HG02885 (cell line): ENCODE measurements at regions not wholly inside any gene's neighbourhood (a gene's known extent, or its start where the extent isn't known, plus 50 kb on each side); places are given as distances from the start of the nearest gene placed in this dataset.
"Not testable (repeated sequence)": the region's sequence is repeated elsewhere in the genome, so short reads cannot be mapped to it uniquely, and the experiment has no call there.

Experiments
- ATAC-seq: cut with Tn5 transposase; IDR thresholded peaks from one replicate; pipeline ENCODE4 v1.9.1; 2021; ENCODE audit warnings: mild to moderate bottlenecking; ENCODE audit not compliant: unreplicated experiment, poor library complexity

DNA sequence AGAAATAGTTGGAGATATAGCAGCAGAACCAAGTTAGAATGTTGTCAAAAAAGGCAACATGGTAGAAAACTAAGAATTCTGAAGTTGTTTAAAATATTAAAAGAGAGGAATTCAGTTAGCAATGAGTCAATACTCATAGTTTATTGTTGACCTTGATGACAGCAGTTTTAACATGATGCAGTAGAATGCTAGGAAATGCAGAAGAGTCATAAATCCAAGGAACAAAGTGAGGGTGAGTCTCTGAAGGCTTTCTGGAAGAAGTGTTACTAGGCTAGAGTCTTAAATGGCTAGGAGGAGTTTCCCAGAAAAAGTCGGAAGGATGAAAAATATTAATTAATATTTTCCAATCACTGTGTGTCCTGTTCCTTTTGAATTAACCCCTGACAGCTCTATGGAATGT, 807.3 kb downstream of the TSN start:
- no peak for ATAC-seq

DNA sequence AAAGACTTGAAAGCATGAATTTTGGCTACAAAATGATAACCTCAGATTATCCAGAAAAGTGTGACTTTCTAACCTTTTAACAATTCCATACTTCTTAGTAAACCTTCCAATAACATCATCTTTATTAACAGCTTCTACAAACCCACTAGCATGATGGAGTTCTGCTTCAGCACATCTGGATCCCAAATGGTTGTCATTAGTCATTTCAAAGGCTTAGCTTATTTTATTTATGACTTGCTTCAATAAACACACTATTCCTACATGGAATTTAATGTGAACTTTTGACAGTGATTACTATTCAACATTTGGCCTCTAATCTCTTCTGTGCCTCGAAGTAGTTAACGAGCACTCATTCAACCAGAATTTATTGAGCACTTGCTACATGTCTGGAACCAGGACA, 808.3 kb downstream of the TSN start:
- no peak for ATAC-seq

DNA sequence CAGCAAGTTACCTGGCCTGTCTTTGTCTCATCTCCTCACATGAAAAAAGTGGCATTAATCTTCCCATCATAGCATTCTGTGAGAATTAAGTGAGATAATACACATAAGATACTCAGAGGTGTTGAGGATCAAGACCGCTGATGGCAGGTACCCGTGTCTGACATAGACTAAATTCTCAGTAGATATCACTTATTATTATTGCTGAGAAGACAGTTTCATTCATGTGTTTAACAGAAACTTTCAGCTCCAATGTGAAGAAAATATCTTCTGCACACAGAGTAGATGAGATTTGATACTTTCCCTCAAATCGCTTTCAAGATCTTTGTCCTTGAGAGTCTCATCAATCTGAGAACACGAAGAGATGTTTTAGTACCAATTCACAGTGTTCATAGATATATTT, 809.4 kb downstream of the TSN start:
- ATAC-seq: no peak

DNA sequence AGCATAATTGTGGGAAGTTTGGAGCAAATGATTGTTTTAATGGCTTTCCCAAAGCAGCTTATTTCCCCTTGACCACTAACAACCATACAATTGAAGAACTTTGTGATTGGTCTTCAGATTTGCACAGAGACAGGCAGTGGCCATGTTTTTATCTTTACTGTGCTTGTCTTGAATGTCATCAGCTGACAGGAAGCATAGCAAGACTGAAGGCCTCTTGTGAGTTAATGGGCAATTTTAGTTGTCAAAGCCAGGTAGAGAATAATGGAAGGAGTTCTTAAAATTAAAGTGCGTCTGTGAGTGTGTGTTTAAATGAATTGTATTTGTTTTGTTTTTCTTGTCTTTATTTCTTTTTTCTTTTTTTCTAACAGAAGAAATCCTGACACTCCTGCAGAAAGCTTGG, 809.9 kb downstream of the TSN start:
- ATAC-seq: no peak

DNA sequence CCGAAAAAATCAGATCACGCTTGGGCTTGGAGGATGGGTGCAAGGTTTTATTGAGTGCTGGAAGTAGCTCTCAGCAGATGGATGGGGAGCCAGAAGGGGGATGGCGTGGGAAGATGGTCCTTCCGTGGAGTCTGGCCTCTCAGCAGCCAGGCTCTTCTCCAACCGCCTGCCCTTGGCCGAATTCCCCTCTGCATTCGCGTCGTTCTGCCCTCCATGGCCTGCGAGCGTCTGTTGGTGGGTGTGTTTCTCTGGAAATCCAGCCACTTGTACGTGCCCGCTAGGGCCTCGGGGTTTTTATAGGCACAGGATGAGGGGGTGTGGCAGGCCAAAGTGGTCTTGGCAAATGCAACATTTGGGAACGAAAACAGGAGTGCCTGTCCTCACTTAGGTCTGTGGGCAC, 815.2 kb downstream of the TSN start:
- ATAC-seq: no peak

DNA sequence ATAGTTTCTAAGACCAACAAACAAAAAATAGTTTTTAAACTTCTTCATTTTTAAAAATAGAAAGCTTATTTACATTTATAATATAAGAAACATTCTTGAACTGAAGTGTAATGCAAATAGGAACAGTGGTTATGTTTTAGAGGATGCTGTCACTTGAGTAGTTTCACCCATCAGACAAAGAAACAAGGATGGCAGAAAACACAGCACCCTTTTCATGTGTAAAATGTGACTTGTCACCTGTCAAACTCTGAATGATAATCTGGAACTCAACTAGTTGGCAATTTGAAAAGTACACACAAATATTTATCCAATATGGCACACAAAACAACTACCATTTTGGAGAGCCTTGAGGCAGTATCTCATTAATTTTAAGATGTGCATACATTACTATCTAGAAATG, 816.0 kb downstream of the TSN start:
- ATAC-seq: not testable (repeated sequence)

DNA sequence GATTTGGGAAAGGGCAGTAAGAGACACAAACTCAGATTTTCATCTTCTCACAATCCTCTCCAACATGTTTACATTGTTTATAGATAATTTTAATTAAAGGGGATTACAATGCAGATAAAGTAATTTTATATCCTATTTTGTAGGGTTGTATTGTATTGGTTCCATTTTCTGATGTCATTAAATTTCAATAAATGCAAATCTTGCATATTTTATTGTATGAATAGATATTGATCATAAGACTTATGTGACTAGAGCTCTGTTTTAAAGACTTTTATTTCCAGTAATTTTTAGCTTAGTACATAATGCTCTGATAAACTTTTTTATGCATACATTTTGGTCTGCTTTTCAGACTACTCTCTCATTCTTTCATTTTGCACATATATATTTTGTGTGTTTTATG, 819.6 kb downstream of the TSN start:
- ATAC-seq: no peak

DNA sequence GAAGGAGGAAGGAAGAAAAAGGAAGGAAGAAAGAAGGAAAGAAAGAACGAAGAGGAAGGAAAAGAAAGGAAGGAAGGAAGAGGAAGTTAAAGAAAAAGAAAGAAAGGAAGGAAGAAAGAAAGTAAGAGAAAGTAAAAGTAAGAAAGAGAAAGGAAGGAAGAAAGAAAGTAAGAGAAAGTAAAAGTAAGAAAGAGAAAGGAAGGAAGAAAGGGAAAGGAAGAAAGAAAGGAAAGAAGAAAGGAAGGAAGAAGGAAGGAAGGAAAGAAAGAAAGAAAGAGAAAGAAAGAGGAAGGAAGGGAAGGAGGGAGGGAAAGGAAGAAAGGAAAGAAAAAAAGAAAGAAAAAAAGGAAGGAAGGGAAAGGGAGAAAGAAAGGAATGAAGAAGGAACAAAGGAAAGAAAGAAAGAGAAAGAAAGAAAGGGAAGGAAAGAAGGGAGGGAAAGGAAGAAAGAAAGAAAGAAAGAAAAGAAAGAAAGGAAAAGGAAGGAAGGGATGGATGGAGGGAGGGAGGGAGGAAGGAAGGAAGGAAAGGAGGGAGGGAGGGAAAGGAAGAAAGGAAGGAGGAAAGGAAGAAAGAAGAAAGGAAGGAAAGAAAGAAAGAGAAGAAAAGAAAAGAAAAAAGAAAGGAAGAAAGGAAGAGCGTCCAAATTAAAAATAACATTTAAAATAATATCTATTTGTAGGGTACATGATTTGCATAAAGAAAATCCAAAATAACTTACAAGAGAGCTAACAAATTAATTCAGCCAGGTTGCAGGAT, 827.9 kb downstream of the TSN start:
- ATAC-seq: no peak

DNA sequence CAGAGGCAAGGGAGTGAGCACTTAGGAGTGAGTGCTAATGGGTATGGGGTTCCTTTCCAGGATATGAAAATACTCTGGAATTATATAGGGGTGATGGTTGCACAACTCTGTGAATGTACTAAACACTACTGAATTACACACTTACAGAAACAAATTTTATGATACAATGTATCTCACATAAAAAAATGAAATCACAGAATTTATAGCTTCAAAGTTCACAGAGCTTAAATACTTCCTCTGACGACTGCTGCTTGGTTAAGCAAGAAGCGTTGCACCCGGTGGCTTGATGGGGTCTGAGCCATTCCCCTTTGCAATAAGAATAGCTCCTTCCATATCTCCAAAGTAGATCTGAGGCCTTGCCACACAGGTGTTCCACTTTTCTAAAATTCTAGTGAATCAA, 835.1 kb downstream of the TSN start:
- no peak for ATAC-seq

DNA sequence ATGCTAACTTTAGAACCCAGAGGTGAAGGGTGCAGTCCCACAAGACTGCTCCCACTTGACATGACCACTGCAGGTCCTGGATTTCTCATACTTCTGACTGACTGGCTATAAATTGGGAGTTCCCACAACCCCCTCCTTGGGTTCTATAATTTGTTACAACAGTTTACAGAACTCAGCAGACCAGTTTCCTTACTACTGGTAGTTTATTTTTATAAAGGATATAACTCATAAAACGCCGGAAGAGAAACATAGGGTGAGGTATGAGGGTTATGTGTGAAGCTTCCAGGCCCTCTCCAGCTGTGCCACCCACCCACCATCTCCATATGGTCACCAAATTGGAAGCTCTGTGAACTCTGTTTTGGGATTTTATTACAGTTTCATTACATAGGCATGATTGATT, 839.6 kb downstream of the TSN start:
- ATAC-seq: no peak

DNA sequence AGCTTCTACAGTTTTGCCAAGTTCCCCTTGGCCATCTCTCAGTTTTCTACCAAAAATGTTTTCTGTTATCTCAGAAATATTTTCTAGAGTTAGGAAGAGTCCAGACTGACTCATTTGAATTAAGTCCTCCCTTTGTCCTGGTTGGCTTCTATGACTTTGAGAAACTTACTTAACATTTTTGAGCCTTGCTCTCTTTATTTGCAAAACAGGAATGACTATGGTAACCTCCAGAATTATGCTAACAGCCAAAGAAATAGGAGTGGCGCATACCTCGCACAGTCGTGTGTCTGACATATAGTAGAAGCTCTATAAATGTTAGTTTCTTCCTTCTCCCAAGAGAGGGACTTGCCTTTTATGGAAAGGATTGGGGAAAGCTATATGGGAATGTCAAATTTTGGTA, 841.1 kb downstream of the TSN start:
- no peak for ATAC-seq

DNA sequence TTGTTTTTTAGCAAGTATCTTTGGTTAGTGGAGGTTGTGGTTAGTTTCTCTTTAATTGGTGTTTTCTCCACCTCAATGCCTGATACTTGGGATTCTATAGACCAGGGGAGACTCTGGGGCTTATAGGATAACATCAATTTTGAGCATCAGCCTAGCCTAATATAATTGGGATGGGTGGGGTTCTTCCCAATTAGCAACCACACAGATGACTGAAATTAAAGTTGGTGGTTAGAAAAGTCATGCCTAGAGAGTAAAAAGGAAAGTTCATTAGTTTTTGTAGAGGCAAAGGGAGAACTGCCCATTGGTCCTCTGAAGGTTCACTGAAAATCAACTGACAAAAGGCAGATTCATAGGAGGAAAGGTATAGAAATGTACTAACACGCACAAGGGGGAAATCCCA, 843.3 kb downstream of the TSN start:
- no peak for ATAC-seq

DNA sequence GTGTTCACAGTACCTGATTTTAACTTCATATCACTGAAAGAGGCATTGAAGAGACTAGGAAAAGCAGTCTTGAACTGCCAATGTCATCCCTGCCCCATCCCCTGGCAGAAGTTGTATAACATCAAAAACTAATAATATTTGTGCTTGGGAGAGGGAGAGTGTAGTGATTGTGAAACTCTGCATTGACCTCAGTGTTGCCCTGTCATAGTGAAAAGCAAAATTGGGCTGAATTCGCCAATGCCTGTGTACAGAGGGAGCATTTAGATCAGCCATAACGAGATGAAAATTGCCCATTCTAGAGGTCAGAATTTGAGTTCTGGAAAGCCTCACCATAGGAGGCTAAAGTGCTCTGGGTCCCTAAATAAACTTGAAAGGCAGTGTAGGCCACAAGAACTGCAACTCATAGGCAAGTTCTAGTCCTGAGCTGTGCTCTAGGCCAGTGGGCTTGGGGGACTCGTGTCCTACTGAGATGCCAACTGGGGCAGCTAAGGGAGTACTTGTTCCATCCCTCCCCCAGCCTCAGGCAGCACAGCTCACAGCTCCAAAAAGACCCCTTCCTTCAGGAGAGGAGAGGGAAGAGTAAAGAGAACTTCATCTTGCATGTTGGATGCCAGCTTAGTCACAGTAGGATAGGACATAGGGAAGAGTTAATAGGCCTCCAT, 855.6 kb downstream of the TSN start:
- no peak for ATAC-seq

DNA sequence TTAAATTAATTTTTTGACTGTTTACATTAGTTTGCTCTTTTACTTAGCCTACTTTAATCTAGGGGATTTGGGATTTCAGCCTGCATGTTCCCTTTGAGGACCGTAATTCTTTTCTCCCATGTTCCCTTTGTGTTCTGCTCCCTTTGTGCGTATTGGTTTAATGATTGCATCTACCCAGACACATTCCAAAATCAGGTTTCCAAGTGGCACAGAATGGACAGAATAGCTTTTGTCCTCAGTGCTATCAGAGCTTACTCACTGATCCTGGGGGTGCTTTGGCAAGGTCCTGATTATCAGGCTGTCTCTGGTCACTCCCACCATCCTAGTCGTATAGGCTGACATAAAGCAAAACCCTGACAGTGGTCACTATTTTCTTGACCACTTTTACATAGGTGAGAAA, 867.5 kb downstream of the TSN start:
- no peak for ATAC-seq

DNA sequence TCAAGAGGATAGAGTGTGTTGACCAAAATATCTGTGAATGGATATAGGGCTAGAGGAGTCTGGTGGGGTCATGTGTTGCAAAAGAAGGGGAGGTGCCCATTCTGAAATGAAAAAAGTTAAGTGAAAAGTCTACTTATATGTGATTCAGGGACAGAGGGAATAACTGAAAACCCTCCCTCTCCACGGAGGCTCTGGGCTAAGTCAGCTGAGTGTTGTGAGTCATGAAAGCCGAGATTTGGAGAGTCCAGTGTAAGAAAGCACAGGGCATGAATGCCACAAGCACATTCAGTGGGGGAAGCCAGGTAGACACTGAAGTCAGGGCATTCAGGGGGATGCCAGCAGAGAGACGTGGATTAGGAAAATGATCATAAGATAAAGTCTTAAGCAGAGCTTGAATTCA, 871.9 kb downstream of the TSN start:
- ATAC-seq: no peak

DNA sequence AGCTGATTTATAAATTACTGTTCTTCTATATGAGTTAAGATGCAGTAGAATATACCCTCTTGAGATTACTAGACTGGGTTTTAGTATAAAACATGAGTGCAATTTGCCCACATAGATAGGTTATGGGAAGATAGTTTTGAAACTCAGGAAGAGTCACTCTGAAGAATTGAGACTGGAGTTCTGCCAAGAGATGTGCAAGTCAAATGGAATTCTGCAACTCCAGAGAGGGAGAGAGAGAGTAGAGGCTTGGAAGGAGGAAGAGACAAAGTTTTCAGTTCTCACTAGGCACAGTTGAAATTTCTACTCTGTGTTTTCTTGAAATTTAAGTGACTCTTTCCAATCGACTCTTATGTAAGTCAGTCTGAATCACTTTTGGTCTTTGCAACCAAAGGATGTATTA, 878.8 kb downstream of the TSN start:
- no peak for ATAC-seq

DNA sequence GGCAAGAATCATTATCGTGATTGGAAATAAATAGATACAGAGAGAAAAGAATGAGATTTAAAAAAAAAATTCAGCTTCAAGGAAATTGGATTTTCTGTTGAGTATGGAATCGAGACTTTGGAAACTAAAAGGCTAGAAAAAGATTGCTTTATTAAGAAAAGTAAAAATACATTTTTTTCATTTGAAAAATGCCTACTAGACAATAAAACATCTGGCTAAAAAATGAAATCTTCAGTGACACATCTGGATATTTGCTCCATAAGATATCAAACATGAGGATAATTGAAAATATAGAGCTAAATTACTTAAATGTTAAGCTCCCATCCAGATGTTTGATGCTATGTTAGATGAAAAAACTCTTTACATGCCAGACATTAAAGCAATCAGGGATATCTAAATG, 879.5 kb downstream of the TSN start:
- no peak for ATAC-seq

DNA sequence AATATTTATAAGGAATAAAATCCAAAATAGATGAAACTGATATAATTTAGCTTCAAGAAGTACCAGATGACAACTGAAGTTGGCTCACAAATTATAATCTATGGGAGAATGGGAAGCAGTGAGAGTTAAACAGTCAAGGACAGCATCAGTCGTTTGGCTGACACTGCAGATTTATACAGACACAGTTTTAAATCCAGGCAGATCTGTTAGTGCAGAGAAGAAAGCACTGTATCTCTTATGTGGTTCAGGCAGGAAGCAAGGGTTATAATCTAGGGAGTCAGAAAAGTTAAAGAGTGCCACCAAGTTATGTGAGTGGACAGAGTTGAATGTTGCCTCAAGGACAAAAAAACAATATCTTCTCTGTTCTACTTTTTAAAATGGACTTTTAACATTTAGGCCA, 880.2 kb downstream of the TSN start:
- ATAC-seq: no peak

DNA sequence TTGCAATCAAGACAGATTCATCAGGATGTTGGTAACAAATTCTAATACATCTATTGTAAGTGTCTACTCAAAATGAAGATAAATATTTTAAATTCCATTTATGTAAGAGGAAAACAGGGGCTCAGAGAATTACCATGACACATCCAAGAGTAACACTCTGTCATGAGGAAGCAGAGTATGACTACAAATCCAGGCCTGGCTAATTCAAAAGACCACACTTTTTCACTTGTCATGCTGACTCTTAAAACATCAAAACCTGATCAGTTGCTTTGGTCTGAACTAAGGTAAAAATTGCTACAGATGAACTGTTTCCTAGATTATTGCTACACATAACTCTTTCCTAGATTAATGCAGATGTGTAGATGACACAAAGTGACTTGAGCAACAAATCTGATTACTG, 880.6 kb downstream of the TSN start:
- no peak for ATAC-seq

DNA sequence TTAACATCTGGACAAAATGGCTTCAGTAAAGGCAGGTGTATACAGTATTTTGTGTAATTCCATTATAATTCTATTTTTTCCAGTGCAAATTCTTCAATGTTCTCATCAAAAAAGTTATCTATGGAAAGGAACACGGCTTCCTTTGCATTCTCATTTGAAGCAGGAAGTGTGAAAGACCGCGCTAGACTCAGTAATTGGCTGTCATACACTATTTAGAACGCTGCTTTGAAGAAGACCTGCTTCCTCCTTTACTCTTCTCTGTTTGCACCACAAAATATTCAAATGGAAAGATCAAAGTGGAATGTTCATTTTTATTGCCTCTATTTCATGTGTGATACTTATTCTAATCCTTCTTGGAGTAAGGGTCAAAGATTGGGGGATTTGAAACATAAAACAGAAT, 883.7 kb downstream of the TSN start:
- no peak for ATAC-seq

DNA sequence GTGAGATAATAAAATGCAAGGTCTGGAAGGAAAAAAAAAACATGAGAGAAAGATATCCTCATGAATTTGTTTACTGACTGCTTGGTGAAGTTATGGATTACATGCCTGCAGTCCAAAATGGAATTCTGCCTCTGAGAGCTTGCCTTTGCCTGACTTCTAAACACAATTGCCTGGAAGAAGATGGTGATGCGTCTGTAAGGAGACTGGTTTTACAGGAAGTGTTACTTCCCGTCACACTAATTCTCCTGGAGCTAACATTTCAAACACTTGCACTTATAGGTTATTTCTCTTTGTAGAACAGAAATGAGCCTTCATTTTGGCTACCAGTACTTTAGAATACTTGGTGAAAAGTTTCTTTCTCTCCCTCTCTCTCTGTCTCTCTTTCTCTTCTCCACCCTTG, 884.3 kb downstream of the TSN start:
- no peak for ATAC-seq

DNA sequence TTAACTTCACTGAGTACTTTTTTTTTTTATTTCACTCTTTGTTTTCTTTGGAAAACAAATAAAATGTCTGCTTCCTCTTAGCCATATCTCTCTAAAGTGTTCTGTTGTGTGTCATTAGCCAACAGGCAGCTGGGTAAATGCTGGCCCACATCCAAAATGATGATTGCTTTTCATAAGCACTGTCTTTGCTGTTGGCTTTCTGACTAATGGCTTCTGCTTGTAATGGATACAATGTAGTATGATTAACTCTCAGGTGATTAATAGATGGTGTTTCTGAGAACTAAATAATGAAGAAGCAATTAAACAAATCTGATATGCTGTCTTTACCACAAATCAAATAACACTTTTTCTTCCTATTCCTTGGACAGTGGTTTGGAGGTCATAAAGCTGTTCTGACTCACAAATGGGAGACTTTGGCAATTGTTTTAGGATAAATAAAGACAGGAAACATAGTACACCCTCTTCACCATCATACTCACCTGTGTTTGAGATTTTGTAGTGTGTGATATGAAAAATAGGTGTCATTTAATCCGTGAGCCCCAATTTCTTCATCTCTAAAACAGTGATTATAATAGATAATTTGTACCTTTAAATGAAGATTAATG, 888.4 kb downstream of the TSN start:
- no peak for ATAC-seq
